NT2/D1 (cell line): ENCODE measurements at regions not wholly inside any gene's neighbourhood (a gene's known extent, or its start where the extent isn't known, plus 50 kb on each side); places are given as distances from the start of the nearest gene placed in this dataset.

Experiments used
- DNase-seq: peaks from one replicate; pipeline ENCODE4 v3.0.0-alpha.2; 2011; ENCODE audit warnings: low read depth, low spot score
- H3K27me3 ChIP-seq: 2 replicates; pipeline ENCODE4 v1.6.0; 2011; ENCODE audit warnings: mild to moderate bottlenecking; ENCODE audit not compliant: insufficient read length, insufficient read depth
- H3K36me3 ChIP-seq: 2 replicates; pipeline ENCODE4 v1.6.1; 2011; ENCODE audit warnings: mild to moderate bottlenecking, low read length, mixed read lengths; ENCODE audit not compliant: insufficient read depth, insufficient read length
- H3K4me1 ChIP-seq: 2 replicates; pipeline ENCODE4 v1.5.1; 2011; ENCODE audit not compliant: insufficient read depth, insufficient read length
- H3K4me3 ChIP-seq: 2 replicates; pipeline ENCODE4 v1.5.1; 2011; ENCODE audit warnings: low read depth; ENCODE audit not compliant: insufficient read length
- H3K9ac ChIP-seq: 2 replicates; pipeline ENCODE4 v1.6.0; 2011; ENCODE audit warnings: low read depth; ENCODE audit not compliant: insufficient read length
- H3K9me3 ChIP-seq: 2 replicates; pipeline ENCODE4 v1.5.1; 2011; ENCODE audit warnings: mild to moderate bottlenecking, low read length; ENCODE audit not compliant: insufficient read depth
- SUZ12 ChIP-seq: IDR thresholded peaks from 2 replicates; pipeline ENCODE4 v1.6.1; 2011; ENCODE audit not compliant: insufficient read length, insufficient read depth; ENCODE audit errors: extremely low read depth
- YY1 ChIP-seq: IDR thresholded peaks from 2 replicates; pipeline ENCODE4 v1.6.1; 2011; ENCODE audit not compliant: insufficient read length, insufficient read depth
- ZNF274 ChIP-seq: IDR thresholded peaks from 2 replicates; pipeline ENCODE4 v1.6.1; 2011; ENCODE audit warnings: mild to moderate bottlenecking, low read depth, low read length

DNA sequence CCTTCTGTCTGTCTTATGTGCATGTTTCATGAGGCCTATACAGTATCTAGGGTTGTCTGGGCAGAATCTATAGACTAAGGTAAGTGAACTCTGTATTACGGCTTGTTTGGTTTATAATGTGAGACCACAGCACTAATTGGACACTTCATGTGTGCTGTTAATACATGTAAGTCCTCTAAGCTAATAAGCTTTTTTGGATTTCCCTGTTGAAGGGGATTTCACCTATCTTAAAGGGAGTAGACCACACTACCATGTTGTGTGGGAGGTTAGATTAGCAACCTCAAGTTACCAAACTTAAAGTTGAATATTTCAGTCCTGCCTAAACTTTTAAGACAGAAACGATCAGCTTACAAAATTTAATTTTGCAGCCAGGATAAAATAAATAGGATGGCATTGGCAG lies 189.8 kb upstream of the GOLIM4 start:
- H3K4me3 ChIP-seq, result no peak overlapping the region
- no peak overlapping the region for H3K9ac ChIP-seq
- no peak for DNase-seq
- TF ChIP-seq ZNF274, result no peak
- no peak for TF ChIP-seq SUZ12
- no peak for TF ChIP-seq YY1
- H3K9me3 ChIP-seq, result no peaks in the 10 kb centered on the region
- H3K4me1 ChIP-seq, result no peaks in the 10 kb centered on the region
- no peaks in the 10 kb centered on the region for H3K27me3 ChIP-seq
- H3K36me3 ChIP-seq, result no peaks in the 10 kb centered on the region

DNA sequence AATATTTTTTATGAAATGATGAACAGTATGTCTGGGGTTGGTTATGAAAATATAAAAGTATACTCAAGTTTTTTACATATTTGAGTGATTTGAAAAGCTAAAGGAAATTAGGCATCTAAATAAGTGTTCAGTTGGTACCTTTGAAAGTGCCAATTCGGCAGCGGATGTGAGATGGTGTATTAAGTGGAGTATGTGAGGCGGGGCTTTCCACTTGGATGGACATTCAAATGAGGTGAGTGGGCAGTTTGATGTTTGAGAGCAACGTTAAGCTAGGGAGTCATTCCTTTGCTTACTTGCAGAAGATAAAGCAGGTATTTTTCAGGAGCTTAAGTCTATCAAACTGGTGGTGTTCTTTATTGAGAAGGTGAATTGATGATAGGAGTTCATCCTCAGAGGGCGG lies 189.0 kb upstream of the GOLIM4 start:
- Histone ChIP-seq H3K36me3 (no peaks in the 10 kb centered on the region), H3K4me1 (no peaks in the 10 kb centered on the region), H3K9me3 (no peaks in the 10 kb centered on the region), H3K4me3 (no peak overlapping the region), H3K27me3 (no peaks in the 10 kb centered on the region), H3K9ac (no peak overlapping the region)
- TF ChIP-seq SUZ12 (no peak), ZNF274 (no peak), YY1 (no peak)
- DNase-seq, result no peak

DNA sequence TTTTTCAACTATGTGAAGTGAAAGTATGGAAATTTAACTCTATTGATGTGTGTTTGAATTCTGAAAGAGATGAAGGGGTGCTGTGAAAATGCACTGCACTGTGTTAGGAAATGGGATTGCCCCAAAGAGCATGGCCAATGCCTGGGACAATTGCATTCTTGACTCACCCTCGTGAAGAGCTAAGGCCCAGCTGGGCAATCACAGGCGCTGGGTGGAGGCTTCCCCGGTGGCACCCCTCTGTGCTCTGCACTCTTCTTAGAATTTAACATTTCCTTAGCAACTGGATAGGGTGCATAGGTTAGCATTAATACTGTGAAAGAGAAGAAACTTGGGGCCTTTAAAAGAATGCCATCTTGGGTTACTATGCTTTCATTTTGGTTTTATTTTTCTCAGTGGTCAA lies 179.9 kb upstream of the GOLIM4 start:
- no peak for DNase-seq
- Histone ChIP-seq H3K9me3 (no peaks in the 10 kb centered on the region), H3K27me3 (no peaks in the 10 kb centered on the region), H3K36me3 (no peaks in the 10 kb centered on the region), H3K4me1 (no peaks in the 10 kb centered on the region), H3K9ac (no peak overlapping the region), H3K4me3 (no peak overlapping the region)
- TF ChIP-seq YY1, result no peak
- TF ChIP-seq SUZ12, result no peak
- no peak for TF ChIP-seq ZNF274

DNA sequence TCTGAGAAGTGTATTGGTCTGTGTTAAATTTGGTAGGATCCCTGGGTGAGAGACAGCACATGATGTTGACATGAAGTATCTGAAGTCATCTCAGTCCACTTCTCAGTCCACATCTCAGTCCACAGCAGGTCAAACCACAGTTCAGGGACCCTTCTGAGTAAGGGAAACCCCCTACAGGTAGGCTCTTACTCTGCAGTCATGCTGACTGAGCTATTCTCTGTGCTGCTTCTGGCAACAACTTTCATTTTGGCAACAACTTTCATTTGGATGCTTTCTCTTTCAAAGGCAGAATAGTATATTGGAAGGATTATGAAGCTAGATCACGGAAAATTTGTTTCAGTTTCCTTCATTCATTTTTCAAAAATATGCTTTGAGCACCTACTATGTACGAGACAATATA lies 178.2 kb upstream of the GOLIM4 start:
- no peaks in the 10 kb centered on the region for H3K9me3 ChIP-seq
- H3K4me1 ChIP-seq, result no peaks in the 10 kb centered on the region
- DNase-seq, result no peak
- no peak overlapping the region for H3K4me3 ChIP-seq
- no peaks in the 10 kb centered on the region for H3K36me3 ChIP-seq
- no peaks in the 10 kb centered on the region for H3K27me3 ChIP-seq
- TF ChIP-seq ZNF274 (no peak), SUZ12 (no peak), YY1 (no peak)
- no peak overlapping the region for H3K9ac ChIP-seq

DNA sequence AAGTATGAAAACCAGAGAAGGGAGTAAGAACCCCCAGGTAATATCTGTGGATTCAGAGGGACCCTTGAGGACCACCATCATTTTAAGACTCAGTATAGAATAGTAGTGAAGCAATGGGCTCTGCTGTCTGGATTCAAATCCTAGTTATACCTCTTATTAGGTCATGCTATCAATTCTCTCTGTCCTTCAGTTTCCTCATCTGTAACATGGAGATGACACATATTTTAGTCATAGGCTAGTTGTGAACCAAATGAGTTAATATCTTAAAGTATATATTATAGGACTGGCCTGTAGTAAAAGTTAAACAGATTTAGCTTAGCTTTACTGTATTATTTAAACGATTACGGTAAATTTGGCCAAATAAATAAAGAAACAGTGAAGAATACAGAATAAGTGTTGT lies 177.3 kb upstream of the GOLIM4 start:
- Histone ChIP-seq H3K27me3 (no peaks in the 10 kb centered on the region), H3K4me1 (no peaks in the 10 kb centered on the region), H3K9ac (no peak overlapping the region), H3K36me3 (no peaks in the 10 kb centered on the region), H3K4me3 (no peak overlapping the region), H3K9me3 (no peaks in the 10 kb centered on the region)
- no peak for TF ChIP-seq ZNF274
- TF ChIP-seq SUZ12, result no peak
- TF ChIP-seq YY1, result no peak
- DNase-seq, result no peak

DNA sequence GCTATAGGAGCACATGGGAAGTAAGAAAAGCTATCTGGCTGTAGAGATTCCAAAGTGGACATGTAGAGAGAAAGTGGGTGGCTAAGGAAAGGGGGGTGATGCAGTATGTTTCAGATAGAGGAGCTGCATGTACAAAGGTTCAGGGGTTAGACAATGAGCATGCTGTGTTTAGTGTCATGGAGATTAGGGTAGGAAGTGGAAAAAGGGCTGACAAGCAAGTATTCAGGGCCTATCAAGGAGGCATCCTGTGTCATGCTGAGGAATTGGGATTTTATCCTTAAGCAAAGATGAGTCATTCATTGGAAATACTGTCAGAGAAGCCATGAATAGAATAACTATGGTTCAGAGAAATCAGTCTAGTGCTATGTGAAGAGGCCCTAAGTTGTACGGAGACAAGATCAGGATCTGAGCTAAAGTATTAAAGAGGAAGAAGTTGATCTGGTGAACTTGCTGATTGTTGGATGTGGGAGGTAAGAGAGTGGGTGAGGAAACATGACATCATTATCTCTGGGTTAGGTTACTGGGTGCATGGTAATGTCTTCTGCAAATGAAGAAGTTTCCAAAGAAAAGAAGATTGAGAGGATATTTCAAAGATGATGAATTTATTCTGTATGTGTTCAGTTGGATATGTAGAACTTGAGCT lies 176.7 kb upstream of the GOLIM4 start:
- H3K27me3 ChIP-seq, result no peaks in the 10 kb centered on the region
- no peak overlapping the region for H3K9ac ChIP-seq
- no peaks in the 10 kb centered on the region for H3K9me3 ChIP-seq
- H3K36me3 ChIP-seq, result no peaks in the 10 kb centered on the region
- no peak for TF ChIP-seq ZNF274
- H3K4me3 ChIP-seq, result no peak overlapping the region
- peak; percentile 68 for DNase-seq
- no peaks in the 10 kb centered on the region for H3K4me1 ChIP-seq

DNA sequence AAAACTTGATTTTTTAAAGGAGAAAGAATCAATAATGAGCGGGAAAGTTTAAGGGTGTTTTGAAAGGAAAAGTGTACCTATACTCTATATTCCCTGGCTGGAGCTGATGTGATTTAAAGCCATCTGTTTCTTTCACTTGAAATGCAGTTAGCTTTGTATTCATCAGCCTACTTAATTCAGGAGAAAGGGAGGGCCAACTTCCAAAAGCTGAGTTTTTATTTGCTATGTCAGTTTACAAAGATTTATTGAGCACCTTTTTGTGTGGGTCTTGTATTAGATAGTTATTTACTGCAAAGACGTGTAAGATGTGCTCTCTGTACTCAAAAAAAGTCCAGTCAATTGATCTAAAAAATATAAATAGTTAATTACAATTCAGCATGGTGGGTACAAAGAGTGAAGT lies 176.2 kb upstream of the GOLIM4 start:
- DNase-seq, result no peak
- Histone ChIP-seq H3K9me3 (no peaks in the 10 kb centered on the region), H3K4me1 (no peaks in the 10 kb centered on the region), H3K36me3 (no peaks in the 10 kb centered on the region), H3K27me3 (no peaks in the 10 kb centered on the region), H3K9ac (no peak overlapping the region), H3K4me3 (no peak overlapping the region)
- TF ChIP-seq YY1, result no peak
- TF ChIP-seq ZNF274, result no peak
- TF ChIP-seq SUZ12, result no peak

DNA sequence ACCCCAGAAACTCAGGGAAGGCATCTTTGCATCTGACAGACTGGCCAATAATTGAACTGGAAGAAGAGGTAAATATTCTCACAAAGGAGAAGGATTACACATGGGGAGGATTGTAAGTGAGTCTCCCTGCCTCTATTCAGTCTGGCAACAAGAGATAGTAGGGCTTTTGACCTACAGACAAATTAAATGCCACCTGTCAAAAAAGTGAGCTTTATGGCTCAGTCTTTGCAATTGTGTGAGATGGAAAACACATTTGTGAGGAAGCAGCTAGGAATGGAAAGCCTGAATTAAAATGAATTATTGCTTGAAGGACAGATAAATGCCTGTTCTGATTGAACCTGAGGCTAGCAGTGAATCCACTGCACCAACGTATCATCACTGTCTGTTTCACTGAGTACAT lies 173.3 kb upstream of the GOLIM4 start:
- H3K36me3 ChIP-seq, result no peaks in the 10 kb centered on the region
- DNase-seq, result no peak
- no peak for TF ChIP-seq YY1
- no peak for TF ChIP-seq SUZ12
- no peak for TF ChIP-seq ZNF274
- no peaks in the 10 kb centered on the region for H3K9me3 ChIP-seq
- H3K4me3 ChIP-seq, result no peak overlapping the region
- no peak overlapping the region for H3K9ac ChIP-seq
- no peaks in the 10 kb centered on the region for H3K4me1 ChIP-seq
- H3K27me3 ChIP-seq, result no peaks in the 10 kb centered on the region
